ENCODE measurements at regions not wholly inside any gene's neighbourhood (a gene's known extent, or its start where the extent isn't known, plus 50 kb on each side); places are given as distances from the start of the nearest gene placed in this dataset.

- TF ChIP-seq CTCF (IDR thresholded peaks at IDR 0.05 in 8 of 11, conservative IDR thresholded peaks at IDR 0.05 in 3 of 11) = no peak
- no peak for TF ChIP-seq POLR2AphosphoS5 (IDR thresholded peaks at IDR 0.05)
Measured at GRCh38 chrX:121259170-121259569, 211.8 kb downstream of the GLUD2 start.

Measured in spleen (tissue), 7 donors.